Lower leg skin (tissue), 4 donors: ENCODE measurements at regions not wholly inside any gene's neighbourhood (a gene's known extent, or its start where the extent isn't known, plus 50 kb on each side); places are given as distances from the start of the nearest gene placed in this dataset.

Experiments used
- DNase-seq, 2 donors: peaks; one replicate each; pipeline ENCODE4 v3.0.0-alpha.2; 2019; ENCODE audit warnings: low spot score in 2 of 2
- H3K4me3 ChIP-seq: fragments of 200-600 bp; sonication (generic); 2 replicates; pipeline ENCODE4 v1.5.1; 2017; ENCODE audit warnings: mild to moderate bottlenecking, low read depth; ENCODE audit not compliant: poor library complexity, severe bottlenecking
- CTCF ChIP-seq, 3 donors: fragments of 450-650 bp; IDR thresholded peaks; one replicate each; pipeline ENCODE4 v1.5.1; 2016; ENCODE audit warnings: antibody characterized with exemption in 3 of 3, mild to moderate bottlenecking in 3 of 3, moderate library complexity in 2 of 3
- POLR2A ChIP-seq, 2 donors: fragments of 450-650 bp; IDR thresholded peaks; one replicate each; pipeline ENCODE4 v1.6.1; 2016 to 2017; ENCODE audit warnings: antibody characterized with exemption in 2 of 2, mild to moderate bottlenecking in 1 of 2, moderate library complexity in 1 of 2
- WGBS, 2 donors: methylation state at CpG; one replicate each; pipeline ENCODE4 v1.1.5; 2018; 5-methylcytosine and 5-hydroxymethylcytosine counted together
- intact Hi-C: fragments of 100-400 bp; cut with DNase I; formaldehyde crosslinking; loops from one replicate; pipeline ENCODE4 v1.15.0; 2023; ENCODE audit warnings: low total_unique reads

- H3K4me3 ChIP-seq: no peak overlapping the region
- TF ChIP-seq POLR2A (IDR thresholded peaks at IDR 0.05) (no peak), CTCF (IDR thresholded peaks at IDR 0.05) (no peak)
- intact Hi-C loops: loop anchor here (5.0 kb wide), 1 partner anchor 789 kb away; no protein-coding TSS in a partner anchor
- WGBS, 2 donors: 75 to 82% methylated on average over 17 of the region's 17 CpGs
- no peak for DNase-seq
Observed at GRCh38 chr7:152553671-152554317, 118.0 kb upstream of the KMT2C start.

- TF ChIP-seq POLR2A (IDR thresholded peaks at IDR 0.05) (no peak), CTCF (IDR thresholded peaks at IDR 0.05) (no peak)
- intact Hi-C loops: loop anchor here (5.0 kb wide), 1 partner anchor 791 kb away; no protein-coding TSS in a partner anchor
- WGBS, 2 donors: 85 to 92% methylated on average over 10 of the region's 10 CpGs
- no peak overlapping the region for H3K4me3 ChIP-seq
- no peak for DNase-seq
Observed at GRCh38 chr7:152551304-152552036, 115.7 kb upstream of the KMT2C start.

GRCh38 chr7:152544971-152545619 lies 109.3 kb upstream of the KMT2C start:
- no peak for DNase-seq
- 78 to 80% methylated on average over 13 of the region's 13 CpGs for WGBS, 2 donors
- intact Hi-C loops: no loop called here
- TF ChIP-seq CTCF (IDR thresholded peaks at IDR 0.05) (no peak), POLR2A (IDR thresholded peaks at IDR 0.05) (no peak)
- H3K4me3 ChIP-seq: no peak overlapping the region

GRCh38 chr7:152544481-152544927 lies 108.7 kb upstream of the KMT2C start:
- H3K4me3 ChIP-seq: no peak overlapping the region
- WGBS, 2 donors: 78 to 80% methylated on average over 21 of the region's 21 CpGs
- no peak for DNase-seq
- TF ChIP-seq POLR2A (IDR thresholded peaks at IDR 0.05) (no peak), CTCF (IDR thresholded peaks at IDR 0.05) (no peak)
- intact Hi-C loops: no loop called here

- DNase-seq: no peak
- WGBS, 2 donors: 50 to 52% methylated on average over 5 of the region's 5 CpGs
Observed at GRCh38 chr7:152543799-152544198, 108.0 kb upstream of the KMT2C start.

More at GRCh38 chr7:152543799-152544198, 108.0 kb upstream of the KMT2C start:
- TF ChIP-seq CTCF (IDR thresholded peaks at IDR 0.05): no peak
- H3K4me3 ChIP-seq: no peak overlapping the region
- intact Hi-C loops: no loop called here
